ENCODE measurements at regions not wholly inside any gene's neighbourhood (a gene's known extent, or its start where the extent isn't known, plus 50 kb on each side); places are given as distances from the start of the nearest gene placed in this dataset.

GRCh38 chr2:226585130-226585561 is 214.5 kb downstream of the IRS1 start:
- no peak for TF ChIP-seq CTCF (IDR thresholded peaks at IDR 0.05; ENCODE audit: low read depth, low read length, missing control alignments)
- H3K4me3 ChIP-seq (replicated peaks; ENCODE audit: low read depth, low read length) = no peak overlapping the region
- DNase-seq (ENCODE audit: extremely low read depth, low read depth) = no peak

GRCh38 chr2:226584518-226585055 is 215.0 kb downstream of the IRS1 start:
- no peak overlapping the region for H3K4me3 ChIP-seq (replicated peaks; ENCODE audit: low read depth, low read length)
- no peak for DNase-seq (ENCODE audit: extremely low read depth, low read depth)
- no peak for TF ChIP-seq CTCF (IDR thresholded peaks at IDR 0.05; ENCODE audit: low read depth, low read length, missing control alignments)

- TF ChIP-seq CTCF (IDR thresholded peaks at IDR 0.05; ENCODE audit: low read depth, low read length, missing control alignments) = no peak
- DNase-seq (ENCODE audit: extremely low read depth, low read depth) = peak; percentile 74
- H3K4me3 ChIP-seq (replicated peaks; ENCODE audit: low read depth, low read length) = no peak overlapping the region
These were observed 215.9 kb downstream of the IRS1 start for GRCh38 chr2:226583715-226584114.

GRCh38 chr2:226581661-226582060 is 218.0 kb downstream of the IRS1 start:
- no peak for TF ChIP-seq CTCF (IDR thresholded peaks at IDR 0.05; ENCODE audit: low read depth, low read length, missing control alignments)
- DNase-seq (ENCODE audit: extremely low read depth, low read depth) = no peak
- no peak overlapping the region for H3K4me3 ChIP-seq (replicated peaks; ENCODE audit: low read depth, low read length)

GRCh38 chr2:226581004-226581403 is 218.6 kb downstream of the IRS1 start:
- no peak for DNase-seq (ENCODE audit: extremely low read depth, low read depth)
- H3K4me3 ChIP-seq (replicated peaks; ENCODE audit: low read depth, low read length) = no peak overlapping the region
- no peak for TF ChIP-seq CTCF (IDR thresholded peaks at IDR 0.05; ENCODE audit: low read depth, low read length, missing control alignments)

GRCh38 chr2:226580403-226580802 is 219.2 kb downstream of the IRS1 start:
- DNase-seq (ENCODE audit: extremely low read depth, low read depth) = no peak
- no peak for TF ChIP-seq CTCF (IDR thresholded peaks at IDR 0.05; ENCODE audit: low read depth, low read length, missing control alignments)
- H3K4me3 ChIP-seq (replicated peaks; ENCODE audit: low read depth, low read length) = no peak overlapping the region

GRCh38 chr2:226579519-226579918 is 220.1 kb downstream of the IRS1 start:
- TF ChIP-seq CTCF (IDR thresholded peaks at IDR 0.05; ENCODE audit: low read depth, low read length, missing control alignments) = no peak
- no peak for DNase-seq (ENCODE audit: extremely low read depth, low read depth)
- H3K4me3 ChIP-seq (replicated peaks; ENCODE audit: low read depth, low read length) = no peak overlapping the region

Data from HFF-Myc (cell line).